Fibroblast of peridontal ligament (primary cell): ENCODE measurements at regions not wholly inside any gene's neighbourhood (a gene's known extent, or its start where the extent isn't known, plus 50 kb on each side); places are given as distances from the start of the nearest gene placed in this dataset.
A peak's percentile ranks its signal among the peaks of the same experiment; 100 is the strongest.
"Not testable (repeated sequence)": the region's sequence is repeated elsewhere in the genome, so short reads cannot be mapped to it uniquely, and the experiment has no call there.

Experiments used
- DNase-seq: peaks from one replicate; pipeline ENCODE4 v3.0.0-alpha.2; 2010; ENCODE audit errors: extremely low read depth

DNA sequence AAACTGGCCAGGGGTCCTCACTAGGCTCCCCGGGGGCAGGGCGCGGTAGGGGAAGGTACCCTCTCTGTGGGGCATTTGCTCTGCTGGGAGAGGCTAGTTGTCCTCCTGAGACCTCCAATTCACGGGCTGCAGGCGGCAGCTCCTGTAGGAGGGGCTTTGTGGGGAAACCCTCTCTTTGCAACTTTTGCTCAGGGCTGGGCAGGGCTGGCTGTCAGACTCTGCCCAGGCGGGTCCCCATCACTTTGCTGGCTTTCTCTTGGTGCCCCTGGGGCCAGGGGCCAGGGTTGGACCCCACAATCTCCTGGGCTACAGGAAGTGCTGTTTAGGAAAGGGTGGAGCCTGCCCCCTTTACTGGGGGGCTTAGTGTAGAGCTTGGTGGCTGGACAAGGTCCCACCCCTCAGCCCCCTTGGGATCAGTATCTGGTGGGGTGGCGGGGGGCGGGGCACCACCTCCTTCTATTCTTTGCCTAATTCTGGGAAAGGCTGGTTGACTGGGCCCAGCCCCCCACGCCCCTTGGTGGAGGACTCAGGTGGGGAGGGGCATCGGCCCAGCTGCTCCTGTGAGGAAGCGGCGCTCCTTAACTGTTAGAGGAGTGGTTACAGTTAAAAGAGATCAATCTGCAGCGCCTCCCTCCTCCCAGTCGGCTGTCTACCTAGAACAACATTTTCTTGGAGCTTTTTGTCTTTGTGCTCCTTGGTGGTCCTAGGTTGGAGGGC is 918.7 kb downstream of the AACS start:
- DNase-seq, result no peak

DNA sequence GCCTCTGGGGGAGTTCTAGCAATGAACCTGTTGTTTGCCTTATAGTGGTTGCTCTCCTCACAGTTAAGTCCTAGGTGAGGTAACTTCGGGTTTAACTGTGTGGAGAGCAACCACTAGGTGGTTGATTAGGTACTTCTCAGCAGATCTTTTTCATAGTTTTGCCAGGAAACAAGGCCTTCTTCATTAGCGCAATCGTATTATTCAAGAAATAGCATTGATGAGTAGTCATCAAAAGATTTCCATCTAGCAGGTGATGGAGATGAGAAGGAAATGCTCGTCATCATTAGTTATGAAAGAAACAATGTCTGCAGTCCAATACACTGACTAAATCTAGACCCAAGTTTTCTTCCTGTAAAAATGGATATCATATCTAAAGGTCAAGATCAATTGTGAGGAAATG is 923.3 kb downstream of the AACS start:
- DNase-seq, result no peak

DNA sequence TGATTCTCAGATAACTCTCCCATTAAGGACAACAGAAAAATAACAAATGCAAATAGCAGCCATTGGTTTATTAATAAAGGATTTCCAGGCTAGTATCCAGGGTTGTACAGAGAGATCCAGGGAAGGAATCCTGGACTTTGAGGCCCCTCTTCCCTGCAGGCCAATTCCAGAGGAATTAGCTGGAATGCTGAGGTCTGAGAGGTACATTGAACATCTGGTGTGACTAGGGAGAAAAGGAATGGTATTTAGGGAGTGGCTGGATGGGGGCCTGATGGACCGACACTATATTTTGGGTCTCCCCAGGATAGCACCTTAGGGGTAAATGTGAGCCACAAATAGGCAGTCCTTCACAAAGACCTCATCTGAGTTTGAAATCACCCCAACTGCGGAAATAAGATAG is 924.5 kb downstream of the AACS start:
- DNase-seq, result no peak

DNA sequence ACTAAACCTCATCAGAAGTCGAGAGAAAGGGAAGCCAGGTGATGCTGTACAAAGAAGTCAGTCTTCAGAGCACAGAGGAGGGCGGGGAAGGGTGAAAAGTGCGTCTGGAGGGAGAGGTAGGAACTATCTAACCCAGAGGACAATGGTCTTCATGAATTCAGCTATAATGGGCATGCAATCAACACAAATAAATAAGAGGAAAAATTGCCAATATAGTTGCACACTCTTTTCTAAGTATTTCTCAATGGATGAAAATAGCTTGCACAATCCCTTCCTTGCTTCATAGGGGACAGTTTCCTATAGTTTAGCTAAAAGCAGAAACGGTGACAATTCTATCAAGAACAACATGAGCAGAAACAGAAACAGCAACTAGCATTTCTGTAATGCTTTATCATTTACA is 931.2 kb downstream of the AACS start:
- no peak for DNase-seq

DNA sequence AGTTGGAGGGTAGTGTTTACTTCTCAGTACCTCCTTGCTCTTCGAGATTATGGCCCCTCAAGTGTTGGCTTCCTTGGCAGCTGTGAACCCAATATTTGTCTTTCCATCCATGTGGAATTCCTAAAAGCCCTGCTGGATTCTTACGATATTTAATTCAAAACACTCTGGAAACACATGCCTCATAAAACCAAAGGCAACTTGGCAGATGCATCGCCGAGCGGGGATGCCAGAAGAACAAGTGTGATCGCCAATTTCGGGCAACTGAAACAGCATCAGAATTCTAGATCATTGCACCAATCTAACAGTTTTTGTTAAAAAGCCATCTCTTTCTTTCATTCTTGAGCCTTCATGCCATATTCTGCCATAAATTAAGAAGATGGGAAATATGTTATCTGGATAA is 934.4 kb downstream of the AACS start:
- no peak for DNase-seq

DNA sequence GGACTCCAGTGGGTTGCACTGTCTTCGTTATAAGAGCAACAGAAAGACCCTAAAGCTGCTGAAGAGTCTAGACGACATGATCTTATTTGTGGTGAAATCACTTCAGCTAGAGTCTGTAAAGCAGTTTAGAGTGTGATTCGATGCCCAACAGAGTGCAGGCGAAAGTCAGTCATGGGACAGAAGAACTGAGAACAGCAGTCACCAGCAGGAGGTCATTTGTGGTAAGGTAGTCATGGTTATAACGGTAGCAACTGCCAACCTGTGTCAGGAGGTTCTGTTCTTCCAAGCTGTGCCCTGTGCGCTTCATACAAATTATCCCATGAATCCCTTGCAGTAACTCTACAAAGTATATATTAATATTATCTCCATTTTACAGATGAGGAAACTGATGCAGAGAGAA is 954.1 kb downstream of the AACS start:
- DNase-seq, result no peak

DNA sequence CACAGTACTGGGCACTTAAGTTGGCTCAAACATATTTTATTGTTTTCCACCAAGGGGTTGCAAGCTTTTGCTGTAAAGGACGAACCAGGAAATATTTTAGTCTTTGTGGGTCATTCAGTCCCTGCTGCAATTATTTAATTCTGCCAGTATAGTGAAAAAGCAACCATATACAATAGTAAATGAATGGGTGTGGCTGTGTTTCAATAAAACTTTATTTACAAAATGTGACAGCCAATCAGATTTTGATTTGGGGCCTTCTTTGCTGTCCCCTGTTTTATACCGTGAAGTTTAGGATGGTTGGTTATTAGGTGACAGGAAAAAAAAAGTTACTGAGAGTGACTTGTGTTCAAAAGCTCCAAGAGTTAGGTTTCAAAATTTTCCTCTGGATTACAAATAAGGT is 956.4 kb downstream of the AACS start:
- no peak for DNase-seq

DNA sequence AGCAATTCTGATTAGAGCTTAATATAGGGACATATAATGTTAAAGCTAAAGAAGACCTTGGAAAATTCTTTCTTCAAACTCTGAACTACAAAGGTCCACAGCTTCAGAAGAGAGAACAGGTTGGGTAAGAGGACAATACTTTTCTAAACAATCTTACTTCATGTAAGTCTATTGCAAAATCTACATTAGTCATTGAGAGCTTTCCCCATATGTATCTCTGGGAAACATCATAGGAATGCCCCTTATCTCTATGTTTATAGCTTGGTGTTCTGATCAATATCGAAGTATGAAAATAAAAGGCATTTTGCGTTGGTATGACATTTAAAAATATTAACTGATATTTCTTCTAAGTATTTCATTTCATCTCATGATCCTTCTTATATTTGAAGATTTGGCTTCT is 962.6 kb downstream of the AACS start:
- no peak for DNase-seq

DNA sequence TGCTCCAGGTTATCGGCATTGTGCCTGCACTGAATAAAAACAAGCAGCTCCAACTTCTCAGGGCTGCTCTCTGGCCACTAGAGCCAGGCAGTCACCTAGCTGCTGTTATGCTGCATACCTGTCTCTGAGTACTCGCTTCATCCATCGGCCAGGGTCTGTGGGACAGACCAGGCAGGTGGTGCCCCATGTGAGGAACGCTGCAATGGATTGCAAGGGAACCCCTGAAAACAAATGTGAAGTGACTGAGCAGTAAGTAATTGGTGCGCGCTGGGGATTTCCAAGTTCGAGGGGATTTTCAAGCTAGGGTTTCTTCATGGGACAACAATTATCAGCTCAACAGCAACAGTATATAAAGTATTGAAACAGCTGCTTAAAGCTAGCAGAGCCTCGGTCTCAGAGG is 965.3 kb downstream of the AACS start:
- no peak for DNase-seq

DNA sequence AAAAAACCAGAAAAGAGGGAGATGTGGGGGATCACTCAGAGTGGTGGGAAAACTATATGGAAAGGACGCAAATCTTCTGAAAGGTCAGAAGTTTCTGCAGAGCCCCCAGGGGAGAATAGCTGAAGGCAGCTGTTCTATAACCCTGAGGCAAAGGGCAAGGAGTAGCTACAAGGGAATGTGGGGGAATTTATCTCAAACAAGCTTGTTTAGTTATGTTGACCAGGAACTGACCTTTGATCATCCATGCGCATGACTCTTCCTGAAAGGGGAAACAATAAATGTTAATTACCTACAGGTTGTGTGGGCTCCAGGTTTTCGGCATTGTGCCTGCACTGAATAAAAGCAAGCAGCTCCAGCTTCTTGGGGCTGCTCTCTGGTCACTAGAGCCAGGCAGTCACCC is 968.5 kb downstream of the AACS start:
- DNase-seq, result no peak

DNA sequence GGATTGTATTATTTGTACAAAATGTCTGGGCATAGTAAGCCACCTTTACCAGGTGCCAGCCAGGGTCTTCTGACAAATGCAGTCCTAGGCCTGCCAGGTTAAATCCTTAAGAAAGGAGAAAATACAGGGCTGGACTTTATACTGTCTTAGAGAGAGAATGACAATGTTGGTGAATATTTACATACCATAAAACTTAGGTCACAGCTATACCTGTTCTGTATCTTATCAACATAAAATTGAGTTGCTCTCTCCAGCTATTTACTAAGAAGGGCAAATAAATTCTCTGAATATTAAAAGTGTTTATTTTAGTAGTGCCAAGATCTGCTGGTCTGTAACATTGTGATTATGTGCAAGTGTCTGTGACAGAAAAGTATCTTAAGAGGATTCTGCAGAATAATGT is 971.1 kb downstream of the AACS start:
- no peak for DNase-seq

DNA sequence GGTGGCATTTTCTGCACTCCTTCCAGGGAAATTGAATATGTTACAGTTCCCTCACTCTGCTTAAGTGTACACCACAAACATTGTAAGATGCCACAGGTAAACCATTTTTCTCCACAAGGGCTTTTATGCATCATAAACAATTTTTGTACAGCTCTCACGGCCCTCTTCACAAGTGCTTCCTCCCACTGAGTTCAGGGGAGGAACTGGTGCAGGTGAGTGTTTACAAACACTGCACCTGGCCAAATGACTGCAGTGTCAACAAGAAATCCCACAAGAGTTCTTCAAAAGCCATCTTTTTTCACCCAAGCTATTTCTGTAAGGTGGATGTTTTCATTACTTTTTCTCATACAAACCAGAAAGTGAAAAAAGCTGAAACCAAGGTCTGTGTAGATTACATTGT is 973.2 kb downstream of the AACS start:
- no peak for DNase-seq

DNA sequence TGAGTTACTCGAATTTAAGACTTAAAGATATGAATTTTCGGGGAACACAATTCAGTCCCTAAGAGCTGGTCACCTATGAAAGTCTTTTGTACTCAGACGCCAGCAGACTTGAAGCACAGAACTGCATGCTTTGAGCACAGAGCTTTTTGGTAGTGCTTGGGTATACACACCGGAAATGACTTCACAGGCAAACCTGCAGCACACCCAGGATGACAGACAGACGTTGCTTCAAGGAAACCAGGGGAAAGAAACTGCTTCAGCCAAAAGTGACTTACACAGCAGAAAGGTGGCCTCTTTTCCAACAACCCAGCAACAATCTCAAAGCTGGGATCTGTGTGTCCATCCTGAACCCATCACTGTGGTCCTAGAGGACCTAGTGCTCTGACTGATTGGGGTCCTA is 975.1 kb downstream of the AACS start:
- no peak for DNase-seq

DNA sequence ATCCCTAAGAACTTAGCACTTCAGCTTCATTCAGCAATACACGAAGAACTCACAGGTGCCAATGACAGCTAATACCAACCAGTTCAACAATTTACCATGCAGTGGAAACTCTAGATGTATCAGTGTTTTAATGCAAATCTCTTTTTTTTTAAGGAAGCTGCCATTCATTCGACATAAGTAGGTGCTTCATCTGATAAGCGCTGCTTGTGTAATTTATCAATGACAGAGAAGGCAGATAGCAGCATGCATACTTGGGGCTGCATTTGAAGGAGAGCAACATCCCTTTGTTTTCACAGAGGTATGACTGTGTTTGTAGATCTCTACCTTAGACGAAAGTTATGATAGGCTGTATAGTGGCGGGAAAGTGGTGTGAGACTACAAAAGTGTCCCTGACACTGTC is 977.1 kb downstream of the AACS start:
- DNase-seq, result no peak

DNA sequence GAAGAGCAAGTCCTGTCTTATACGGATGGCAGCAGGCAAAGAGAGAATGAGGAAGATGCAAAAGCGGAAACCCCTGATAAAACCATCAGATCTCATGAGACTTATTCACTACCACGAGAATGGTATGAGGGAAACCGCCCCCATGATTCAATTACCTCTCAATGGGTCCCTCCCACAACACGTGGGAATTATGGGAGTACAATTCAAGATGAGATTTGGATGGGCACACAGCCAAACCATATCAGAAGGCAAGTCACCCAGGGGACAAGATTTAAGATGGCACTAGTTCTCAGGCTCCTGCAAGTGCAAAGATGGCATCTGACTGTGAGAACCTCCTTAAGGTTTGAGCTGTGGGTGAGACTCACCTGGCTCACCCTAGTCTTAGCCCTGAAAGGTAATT is 984.3 kb downstream of the AACS start:
- not testable (repeated sequence) for DNase-seq

DNA sequence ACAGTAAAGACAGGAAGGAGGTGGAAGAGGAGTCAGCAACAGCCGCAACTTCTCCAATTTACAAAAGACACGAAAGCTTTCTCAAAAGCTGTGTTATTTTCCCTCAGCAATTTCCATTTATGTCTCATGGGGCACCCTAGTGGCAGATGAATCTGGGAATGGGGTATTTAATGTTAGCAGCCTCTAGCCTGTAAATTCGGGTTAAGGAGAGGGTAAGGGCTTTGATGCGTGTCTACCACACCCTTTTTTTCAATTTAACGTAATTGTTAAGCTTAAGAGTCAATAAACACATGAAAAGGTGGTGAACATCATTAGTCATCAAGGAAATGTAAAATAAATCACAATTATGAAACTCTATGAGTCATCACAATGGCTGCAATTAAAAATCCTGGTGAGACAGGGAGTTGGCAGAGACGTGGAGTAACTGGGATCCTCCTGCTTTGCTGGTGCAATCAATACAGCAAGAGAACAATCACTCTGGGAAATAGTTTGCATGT is 986.4 kb downstream of the AACS start:
- DNase-seq, result peak; percentile 34

DNA sequence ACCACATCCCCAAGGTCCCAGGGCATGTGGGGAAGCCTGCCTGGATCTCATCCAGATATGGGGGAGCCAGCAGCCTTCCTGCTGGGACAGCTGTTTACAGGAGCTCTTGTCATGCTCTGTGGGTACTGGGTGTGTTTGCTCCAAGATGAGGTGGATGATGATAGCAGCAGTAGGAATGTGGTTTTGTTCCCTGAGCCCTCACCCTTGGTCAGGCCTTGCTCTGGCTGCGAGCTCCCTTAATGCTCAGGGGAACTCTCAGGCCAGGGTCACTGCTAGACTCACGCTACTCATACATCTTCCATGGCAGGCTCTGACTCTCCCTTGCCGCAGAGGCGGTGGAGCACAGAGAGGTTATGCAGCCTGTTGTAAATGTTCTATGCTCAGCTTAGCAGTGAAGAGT is 990.3 kb downstream of the AACS start:
- peak; percentile 17 for DNase-seq

DNA sequence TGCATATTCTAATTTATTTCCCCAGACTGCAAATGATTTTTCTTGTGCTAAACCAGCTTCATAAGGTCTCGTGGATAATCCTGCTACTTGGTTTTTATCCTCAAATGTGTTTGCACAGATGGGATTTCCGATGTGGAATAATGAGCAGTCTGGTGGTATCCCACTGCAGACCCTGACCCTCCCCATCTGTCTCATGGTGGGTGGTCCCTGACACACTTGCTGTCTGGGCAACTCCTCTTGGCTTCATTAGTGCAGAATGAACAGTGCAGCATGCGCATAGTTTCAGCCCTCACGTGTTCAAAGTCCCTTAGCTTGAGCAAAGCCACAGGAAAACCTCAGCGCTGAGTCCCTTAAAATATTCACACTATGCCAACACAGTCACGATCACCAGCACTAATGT is 996.5 kb downstream of the AACS start:
- DNase-seq, result no peak

DNA sequence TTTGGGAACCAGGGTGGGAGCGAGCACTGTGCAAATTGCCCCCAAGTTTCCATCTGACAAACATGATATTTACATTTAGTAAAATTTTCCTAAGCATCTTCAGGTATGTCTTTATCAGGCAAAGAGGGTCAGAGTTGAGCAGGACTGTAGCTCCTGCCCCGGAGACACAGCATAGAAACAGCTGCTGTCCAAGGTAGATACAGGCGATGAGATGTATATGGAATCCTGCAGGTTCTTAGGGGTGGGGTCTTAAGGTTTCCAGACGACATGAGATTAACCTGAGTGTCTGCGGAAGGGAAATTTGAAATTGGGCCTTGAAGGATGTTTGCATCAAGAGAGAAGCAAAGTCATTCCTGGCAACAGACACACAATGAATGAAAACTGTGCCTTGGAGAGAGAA is 998.8 kb downstream of the AACS start:
- DNase-seq, result no peak

DNA sequence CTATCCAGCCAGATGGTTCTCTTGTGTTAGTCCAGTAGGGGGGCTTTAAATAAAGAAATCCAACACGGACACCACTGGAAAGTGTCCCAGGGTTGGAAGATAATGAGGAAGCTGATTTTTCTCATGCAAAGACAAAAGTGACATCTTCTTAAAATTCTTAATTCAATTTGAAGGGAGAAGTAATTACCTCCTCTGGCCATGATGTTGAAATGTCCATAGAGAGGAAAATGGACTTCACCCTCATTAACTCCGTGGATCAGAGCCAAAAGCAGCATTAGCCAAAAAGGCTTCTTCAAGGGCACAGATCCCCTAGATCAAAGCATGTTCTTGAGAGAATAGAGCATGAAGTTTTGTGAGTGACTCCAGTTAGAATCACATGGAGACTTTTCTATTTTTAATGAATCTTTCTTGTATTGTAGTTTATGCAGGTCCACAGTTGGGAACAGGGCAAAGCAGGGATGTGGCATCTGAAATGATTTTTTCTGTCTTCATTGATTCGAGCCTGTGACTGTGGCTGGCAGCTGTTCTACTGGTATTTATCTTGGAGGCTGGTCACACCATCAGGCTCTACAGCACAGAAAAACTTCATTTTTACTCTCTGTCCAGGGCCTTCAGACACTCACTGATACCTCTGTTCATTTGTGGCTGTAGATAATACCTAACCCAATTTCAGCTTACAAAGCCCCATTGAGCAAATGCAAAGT is 1002.5 kb downstream of the AACS start:
- DNase-seq, result no peak

DNA sequence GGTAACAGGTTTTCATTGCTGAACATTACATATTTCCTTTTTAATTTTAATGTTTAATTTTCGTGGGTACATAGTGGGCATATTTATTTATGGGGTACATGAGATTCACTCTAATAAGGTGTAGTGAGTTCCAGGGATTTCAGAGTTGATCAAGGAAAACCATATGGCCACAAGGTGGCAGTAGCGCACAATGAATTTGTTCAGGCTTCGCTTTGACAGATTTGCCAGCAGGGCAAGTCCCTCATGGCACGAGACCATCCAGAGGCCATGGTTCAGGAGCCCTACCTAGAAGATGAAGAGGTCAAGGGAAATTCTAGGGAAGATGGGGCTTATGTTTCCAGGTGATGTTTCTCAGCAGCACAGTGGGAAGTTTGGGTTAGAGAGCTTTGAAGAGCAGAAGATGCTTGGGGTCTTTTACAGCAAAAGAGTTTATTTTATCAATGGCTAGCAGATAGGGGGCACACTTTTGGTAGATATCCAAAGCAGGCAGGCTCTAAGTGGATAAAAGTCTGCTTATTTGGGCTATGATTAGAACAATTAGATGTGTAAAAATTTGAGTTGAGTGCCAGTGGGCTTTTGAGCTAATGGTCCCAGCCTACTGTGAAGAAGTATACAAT is 1004.4 kb downstream of the AACS start:
- peak; percentile 74 for DNase-seq

DNA sequence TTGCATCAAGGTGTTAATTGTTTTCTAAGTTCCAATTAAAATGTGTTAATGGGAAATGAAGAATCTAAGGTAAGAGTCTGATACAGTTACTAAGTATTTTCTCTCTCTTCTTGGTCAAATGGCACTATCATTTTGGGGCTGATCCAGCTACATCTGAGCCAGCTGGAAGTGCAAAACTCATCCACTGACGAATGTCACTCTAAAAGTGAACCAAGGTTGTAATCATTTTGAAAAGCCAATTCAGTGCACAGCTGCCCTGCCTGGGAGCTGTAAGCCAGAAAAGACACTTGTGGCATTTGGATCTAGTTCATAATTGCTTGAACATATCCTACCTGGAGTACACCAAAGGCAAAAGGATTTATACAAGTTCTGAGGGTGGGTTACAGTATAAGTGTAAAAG is 1011.3 kb downstream of the AACS start:
- DNase-seq, result no peak

DNA sequence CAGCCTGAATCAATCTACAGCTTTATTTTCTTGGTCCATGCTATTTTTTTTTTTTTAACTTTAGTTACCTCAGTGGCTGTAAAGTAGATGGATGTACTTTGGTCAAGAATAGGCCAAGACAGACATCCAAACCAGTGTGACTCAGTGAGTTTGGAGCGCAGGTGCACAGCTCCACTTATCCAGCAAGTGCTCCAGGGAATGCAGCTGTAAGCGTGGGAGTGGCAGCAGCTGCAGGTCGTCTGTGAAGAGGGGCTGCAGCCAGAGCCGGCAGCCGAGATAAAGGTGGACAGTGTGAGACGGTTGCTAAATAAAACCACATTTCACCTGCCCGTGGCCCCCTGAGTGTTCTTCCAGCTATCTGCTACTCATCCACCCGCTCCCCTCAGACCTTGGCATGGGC is 1018.7 kb downstream of the AACS start:
- no peak for DNase-seq
